H1 (cell line): ENCODE measurements at regions not wholly inside any gene's neighbourhood (a gene's known extent, or its start where the extent isn't known, plus 50 kb on each side); places are given as distances from the start of the nearest gene placed in this dataset.

Experiments used
- BCL11A ChIP-seq, 2 experiments: IDR thresholded peaks; one replicate each; pipeline ENCODE4 v1.6.1; 2011; ENCODE audit warnings: low read depth in 2 of 2, low read length in 2 of 2, mild to moderate bottlenecking in 2 of 2
- JUN ChIP-seq: IDR thresholded peaks from 2 replicates; pipeline ENCODE4 v1.6.1; 2011; ENCODE audit warnings: low read depth, mild to moderate bottlenecking, improper control_type of control experiment, low read length
- KDM5A ChIP-seq: fragments of 200-600 bp; IDR thresholded peaks from 2 replicates; pipeline ENCODE4 v1.7.1; 2012; ENCODE audit warnings: mild to moderate bottlenecking, low read length, inconsistent platforms, mixed read lengths
- PHF8 ChIP-seq: fragments of 200-600 bp; sonication (generic); conservative IDR thresholded peaks from 2 replicates; pipeline ENCODE4 v1.7.1; 2012; ENCODE audit warnings: low read depth, mild to moderate bottlenecking, inconsistent platforms, low read length, moderate library complexity

GRCh38 chr16:51872524-51872923, 674.4 kb downstream of the TOX3 start (continued):
- TF ChIP-seq PHF8 (no peak), KDM5A (no peak), BCL11A (IDR thresholded peaks at IDR 0.05; ENCODE audit: low read depth in 2 of 2, low read length in 2 of 2) (no peak), JUN (no peak)
